PFSK-1 (cell line): ENCODE measurements at regions not wholly inside any gene's neighbourhood (a gene's known extent, or its start where the extent isn't known, plus 50 kb on each side); places are given as distances from the start of the nearest gene placed in this dataset.

ENCODE experiments used
- FOXP2 ChIP-seq: optimal IDR thresholded peaks from 2 replicates; pipeline ENCODE3; 2011; ENCODE audit warnings: borderline replicate concordance, control low read depth, inconsistent platforms; ENCODE audit not compliant: insufficient read depth; ENCODE audit errors: extremely low read length, extremely low read depth
- POLR2AphosphoS5 ChIP-seq: IDR thresholded peaks from 2 replicates; pipeline ENCODE4 v1.6.1; 2012; ENCODE audit warnings: low read depth, mild to moderate bottlenecking, control low read depth, low read length, moderate library complexity
- REST ChIP-seq, 2 experiments: IDR thresholded peaks; 2 replicates each; pipeline versions ENCODE4 v1.6.1 to v1.8.0; 2011 to 2012; ENCODE audit warnings: low read depth in 2 of 2, low read length in 2 of 2, control low read depth in 1 of 2, inconsistent platforms in 1 of 2, mild to moderate bottlenecking in 1 of 2, moderate library complexity in 1 of 2; ENCODE audit not compliant: insufficient read depth in 1 of 2
- SIN3A ChIP-seq: IDR thresholded peaks from 2 replicates; pipeline ENCODE4 v1.6.1; 2012; ENCODE audit warnings: mild to moderate bottlenecking, low read length, moderate library complexity, borderline replicate concordance; ENCODE audit not compliant: insufficient read depth
- TAF1 ChIP-seq: IDR thresholded peaks from 2 replicates; pipeline ENCODE4 v1.6.1; 2012; ENCODE audit warnings: low read length, control low read depth, borderline replicate concordance; ENCODE audit not compliant: insufficient read depth

- no peak for TF ChIP-seq FOXP2
- TF ChIP-seq SIN3A = no peak
- no peak for TF ChIP-seq TAF1
- TF ChIP-seq REST (IDR thresholded peaks at IDR 0.05; ENCODE audit: insufficient read depth in 1 of 2, low read depth in 2 of 2, low read length in 2 of 2) = no peak
- no peak for TF ChIP-seq POLR2AphosphoS5
Observed at GRCh38 chr4:23635468-23635867, 254.4 kb downstream of the PPARGC1A start.

- no peak for TF ChIP-seq FOXP2
- no peak for TF ChIP-seq REST (IDR thresholded peaks at IDR 0.05; ENCODE audit: insufficient read depth in 1 of 2, low read depth in 2 of 2, low read length in 2 of 2)
- no peak for TF ChIP-seq SIN3A
- TF ChIP-seq TAF1 = no peak
- no peak for TF ChIP-seq POLR2AphosphoS5
Observed at GRCh38 chr4:23631255-23631950, 258.4 kb downstream of the PPARGC1A start.

- TF ChIP-seq REST (IDR thresholded peaks at IDR 0.05; ENCODE audit: insufficient read depth in 1 of 2, low read depth in 2 of 2, low read length in 2 of 2) (no peak), TAF1 (no peak), SIN3A (no peak), POLR2AphosphoS5 (no peak), FOXP2 (no peak)
Observed at GRCh38 chr4:23630110-23630509, 259.7 kb downstream of the PPARGC1A start.

GRCh38 chr4:23629421-23629820 lies 260.4 kb downstream of the PPARGC1A start:
- TF ChIP-seq REST (IDR thresholded peaks at IDR 0.05; ENCODE audit: insufficient read depth in 1 of 2, low read depth in 2 of 2, low read length in 2 of 2) = no peak

DNA sequence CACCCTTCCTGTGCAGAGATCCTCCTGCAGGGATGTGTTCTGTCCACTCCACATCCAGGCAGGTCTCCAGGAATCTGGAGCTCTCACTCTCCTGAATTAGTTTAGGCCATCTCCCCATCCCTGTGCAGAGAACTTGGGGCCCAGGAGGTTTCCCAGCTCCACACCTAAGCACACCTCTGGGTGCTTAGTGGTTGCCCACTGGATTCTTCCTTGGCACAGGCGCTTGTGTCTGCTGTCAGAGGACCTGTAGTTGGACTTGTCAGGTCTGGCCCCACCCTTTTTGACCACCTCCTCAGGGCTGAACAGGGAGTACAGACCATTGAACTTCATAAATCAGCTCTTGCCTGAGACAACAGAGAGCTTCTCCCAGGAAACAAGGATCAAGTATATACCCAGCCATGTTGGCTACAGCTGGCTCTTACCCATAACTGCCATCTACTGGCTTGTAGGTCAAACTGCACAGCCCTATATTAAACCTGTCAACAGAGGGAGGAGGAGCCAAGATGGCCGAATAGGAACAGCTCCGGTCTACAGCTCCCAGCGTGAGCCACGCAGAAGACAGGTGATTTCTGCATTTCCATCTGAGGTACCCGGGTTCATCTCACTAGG lies 275.5 kb downstream of the PPARGC1A start:
- no peak for TF ChIP-seq FOXP2
- no peak for TF ChIP-seq SIN3A
- no peak for TF ChIP-seq REST (IDR thresholded peaks at IDR 0.05; ENCODE audit: insufficient read depth in 1 of 2, low read depth in 2 of 2, low read length in 2 of 2)
- TF ChIP-seq POLR2AphosphoS5 = no peak
- TF ChIP-seq TAF1 = no peak
